Neuronal stem cell (in vitro differentiated cells): ENCODE measurements at regions not wholly inside any gene's neighbourhood (a gene's known extent, or its start where the extent isn't known, plus 50 kb on each side); places are given as distances from the start of the nearest gene placed in this dataset.
A peak's percentile ranks its signal among the peaks of the same experiment; 100 is the strongest.
"Not testable (repeated sequence)": the region's sequence is repeated elsewhere in the genome, so short reads cannot be mapped to it uniquely, and the experiment has no call there.

Experiments
- DNase-seq: peaks from one replicate; pipeline ENCODE4 v3.0.0-alpha.2; 2013; ENCODE audit warnings: low spot score
- H2AFZ ChIP-seq: one replicate; pipeline ENCODE4 v1.6.1; 2013; ENCODE audit warnings: mild to moderate bottlenecking, low read length, inconsistent platforms
- H2AK5ac ChIP-seq: 2 replicates; pipeline ENCODE4 v1.6.1; 2013; ENCODE audit warnings: low read depth, mild to moderate bottlenecking, inconsistent platforms, low read length, moderate library complexity, mixed read lengths
- H2BK120ac ChIP-seq: 2 replicates; pipeline ENCODE4 v1.6.1; 2013; ENCODE audit warnings: low read depth, mild to moderate bottlenecking, inconsistent platforms, low read length, moderate library complexity, mixed read lengths
- H2BK12ac ChIP-seq: one replicate; pipeline ENCODE4 v1.6.1; 2013; ENCODE audit warnings: low read length, inconsistent platforms
- H2BK15ac ChIP-seq: 2 replicates; pipeline ENCODE4 v1.6.1; 2013; ENCODE audit warnings: mild to moderate bottlenecking, low read length, inconsistent platforms, mixed read lengths
- H2BK5ac ChIP-seq: one replicate; pipeline ENCODE4 v1.6.1; 2013; ENCODE audit warnings: inconsistent platforms, mild to moderate bottlenecking, low read length, moderate library complexity
- H3K14ac ChIP-seq: one replicate; pipeline ENCODE4 v1.6.1; 2013; ENCODE audit warnings: low read length, inconsistent platforms
- H3K18ac ChIP-seq: 2 replicates; pipeline ENCODE4 v1.6.1; 2013; ENCODE audit warnings: low read length, inconsistent platforms
- H3K23ac ChIP-seq: 2 replicates; pipeline ENCODE4 v1.6.1; 2013; ENCODE audit warnings: low read depth, mild to moderate bottlenecking, mixed read lengths, low read length, inconsistent platforms; ENCODE audit not compliant: poor library complexity
- H3K27ac ChIP-seq: replicated peaks from 3 replicates; pipeline ENCODE4 v1.5.1; 2013; ENCODE audit warnings: low read length, inconsistent platforms
- H3K27me3 ChIP-seq, 3 experiments: 2 replicates each; pipeline ENCODE4 v1.6.1; 2013; ENCODE audit warnings: low read length in 3 of 3, mild to moderate bottlenecking in 2 of 3, inconsistent platforms in 1 of 3, low read depth in 1 of 3, mixed read lengths in 1 of 3, moderate library complexity in 1 of 3; ENCODE audit not compliant: control insufficient read depth in 3 of 3, insufficient read depth in 3 of 3
- H3K36me3 ChIP-seq, 2 donors: replicated peaks in 1 of 2; 2 replicates each; pipeline ENCODE4 v1.6.1; 2013; ENCODE audit warnings: low read length in 2 of 2; ENCODE audit not compliant: control insufficient read depth in 2 of 2, insufficient read depth in 2 of 2
- H3K4ac ChIP-seq: 2 replicates; pipeline ENCODE4 v1.6.1; 2013; ENCODE audit warnings: inconsistent platforms, mild to moderate bottlenecking, low read length, moderate library complexity
- H3K4me1 ChIP-seq, 2 donors: 1 replicate in 1 of 2; 2 replicates in 1 of 2; pipeline ENCODE4 v1.6.1; 2013; ENCODE audit warnings: low read length in 2 of 2, low read depth in 1 of 2; ENCODE audit not compliant: control insufficient read depth in 2 of 2, insufficient read depth in 1 of 2
- H3K4me2 ChIP-seq: one replicate; pipeline ENCODE4 v1.6.1; 2013; ENCODE audit warnings: mild to moderate bottlenecking, low read length, inconsistent platforms; ENCODE audit not compliant: insufficient read depth, poor library complexity, severe bottlenecking
- H3K4me3 ChIP-seq, 2 donors: 2 replicates each; pipeline ENCODE4 v1.5.1; 2013; ENCODE audit warnings: low read length in 2 of 2, mild to moderate bottlenecking in 2 of 2, inconsistent platforms in 1 of 2, moderate library complexity in 1 of 2
- H3K79me1 ChIP-seq: one replicate; pipeline ENCODE4 v1.6.1; 2013; ENCODE audit warnings: low read depth, mild to moderate bottlenecking, inconsistent platforms, low read length, moderate library complexity
- H3K9ac ChIP-seq: one replicate; pipeline ENCODE4 v1.6.1; 2013; ENCODE audit warnings: mild to moderate bottlenecking, low read depth, low read length, inconsistent platforms; ENCODE audit not compliant: poor library complexity
- H3K9me3 ChIP-seq, 2 donors: replicated peaks in 1 of 2; 2 replicates each; pipeline versions ENCODE3 to v1.6.1; 2013; ENCODE audit warnings: low read length in 2 of 2, mild to moderate bottlenecking in 2 of 2, inconsistent platforms in 1 of 2, low read depth in 1 of 2, mixed read lengths in 1 of 2, moderate library complexity in 1 of 2; ENCODE audit not compliant: control insufficient read depth in 2 of 2, insufficient read depth in 1 of 2
- H4K8ac ChIP-seq: one replicate; pipeline ENCODE4 v1.6.1; 2013; ENCODE audit warnings: low read depth, mild to moderate bottlenecking, inconsistent platforms, low read length, moderate library complexity
- H4K91ac ChIP-seq: one replicate; pipeline ENCODE4 v1.6.1; 2013; ENCODE audit warnings: low read length, low read depth, mild to moderate bottlenecking, inconsistent platforms; ENCODE audit not compliant: poor library complexity
- WGBS, 2 donors: extraction: QIAGEN DNeasy Blood & Tissue Kit; methylation state at CpG; one replicate each; pipeline ENCODE4 v1.1.7; 2013; ENCODE audit warnings: missing lambda C conversion rate in 2 of 2, mixed read lengths in 1 of 2; ENCODE audit not compliant: insufficient read length in 2 of 2, insufficient replicate concordance in 1 of 2; ENCODE audit errors: extremely low coverage in 2 of 2; 5-methylcytosine and 5-hydroxymethylcytosine counted together

GRCh38 chr16:29128732-29129457 lies 144.0 kb downstream of the LAT start:
- H3K4ac ChIP-seq, H2AFZ ChIP-seq, H3K9ac ChIP-seq, H4K8ac ChIP-seq, H2BK12ac ChIP-seq, H3K18ac ChIP-seq, H3K9me3 ChIP-seq, H4K91ac ChIP-seq, H3K14ac ChIP-seq, H3K27ac ChIP-seq, H3K4me2 ChIP-seq, H3K4me3 ChIP-seq, DNase-seq, H3K4me1 ChIP-seq, H2AK5ac ChIP-seq, H3K27me3 ChIP-seq, H2BK120ac ChIP-seq, H2BK5ac ChIP-seq, H3K23ac ChIP-seq, H3K79me1 ChIP-seq, H3K36me3 ChIP-seq: not testable (repeated sequence)
- peak overlapping the region; percentile 37 for H2BK15ac ChIP-seq
- WGBS, 2 donors = no CpG with 5 or more reads among the region's 20 CpGs

DNA sequence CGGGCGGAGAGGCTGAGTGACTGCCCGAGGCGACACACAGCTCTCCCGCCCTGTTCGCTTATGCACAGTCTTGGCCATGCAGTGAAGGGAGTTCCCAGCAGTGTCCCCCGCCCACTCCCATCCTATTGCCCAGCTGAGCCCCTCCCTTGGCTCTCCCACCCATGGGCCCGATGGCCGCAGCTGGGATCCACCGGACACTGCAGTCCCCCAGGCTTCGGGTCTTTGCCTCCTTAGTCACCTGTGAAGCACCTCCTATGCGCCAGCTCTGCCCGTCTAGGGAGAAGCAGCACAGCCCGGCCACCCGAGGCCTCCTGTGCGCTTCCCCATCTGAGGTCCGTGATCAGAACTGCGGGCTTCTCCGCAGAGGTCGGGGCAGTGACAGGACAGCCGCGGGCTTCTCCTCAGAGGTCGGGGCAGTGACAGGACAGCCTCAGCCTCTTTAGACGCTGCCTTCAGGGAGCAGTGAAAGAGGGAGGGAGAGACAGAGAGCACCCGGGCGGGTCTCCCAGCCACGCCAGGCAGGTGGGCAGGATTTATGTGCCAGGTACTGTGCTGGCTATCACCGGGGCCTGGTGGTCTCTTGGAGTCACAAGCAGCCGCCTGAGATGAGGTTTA lies 143.1 kb downstream of the LAT start:
- H2BK15ac ChIP-seq, H3K23ac ChIP-seq, H3K9ac ChIP-seq, H3K27ac ChIP-seq, H2AFZ ChIP-seq, H2BK12ac ChIP-seq, H3K18ac ChIP-seq, H3K4me3 ChIP-seq, H3K4me2 ChIP-seq, DNase-seq, H2BK5ac ChIP-seq, H4K91ac ChIP-seq, H3K4me1 ChIP-seq, H3K9me3 ChIP-seq, H3K27me3 ChIP-seq, H3K36me3 ChIP-seq, H2BK120ac ChIP-seq, H3K4ac ChIP-seq, H2AK5ac ChIP-seq, H3K14ac ChIP-seq, H3K79me1 ChIP-seq: not testable (repeated sequence)
- peak overlapping the region; percentile 43 for H4K8ac ChIP-seq
- no CpG with 5 or more reads among the region's 29 CpGs for WGBS, 2 donors

DNA sequence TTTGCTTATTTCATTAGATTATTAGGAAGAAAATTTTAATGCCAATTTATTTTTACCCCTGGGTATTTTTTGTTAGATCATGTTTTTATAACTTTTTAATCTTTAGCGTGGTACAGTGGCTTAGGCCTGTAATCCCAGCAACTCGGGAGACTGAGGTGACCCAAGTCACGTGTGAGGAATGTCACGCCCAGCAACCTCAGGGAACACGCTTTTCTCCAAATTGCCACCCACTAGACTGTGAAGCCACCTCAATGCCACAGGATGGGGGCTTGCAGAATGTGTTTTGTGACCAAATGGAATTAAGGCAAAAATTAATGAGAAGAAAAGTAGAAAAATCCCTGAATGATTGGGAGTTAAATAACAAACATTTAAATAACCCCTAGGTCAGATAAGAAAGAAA lies 141.8 kb downstream of the LAT start:
- Histone ChIP-seq H3K9me3 (no peaks in the 10 kb centered on the region), H2BK12ac (no peak overlapping the region), H2BK15ac (no peak overlapping the region), H3K4me1 (peaks cover 0 to 4% of the 10 kb centered on the region in 2 donors), H4K91ac (no peak overlapping the region), H3K4me3 (no peak overlapping the region), H3K23ac (no peak overlapping the region), H4K8ac (no peak overlapping the region), H3K9ac (no peak overlapping the region), H3K27me3 (no peaks in the 10 kb centered on the region), H2BK5ac (no peak overlapping the region), H2AK5ac (no peak overlapping the region), H2BK120ac (no peak overlapping the region), H3K27ac (no peak overlapping the region), H3K4me2 (no peak overlapping the region), H3K36me3 (no peaks in the 10 kb centered on the region), H3K14ac (no peak overlapping the region), H2AFZ (no peak overlapping the region), H3K18ac (no peak overlapping the region), H3K4ac (no peak overlapping the region), H3K79me1 (no peaks in the 10 kb centered on the region)
- DNase-seq = no peak
- no CpG with 5 or more reads among the region's 5 CpGs for WGBS, 2 donors

GRCh38 chr16:29126057-29126494 lies 141.2 kb downstream of the LAT start:
- Histone ChIP-seq H3K36me3 (no peaks in the 10 kb centered on the region), H2BK12ac (no peak overlapping the region), H3K4ac (no peak overlapping the region), H4K8ac (no peak overlapping the region), H2BK120ac (no peak overlapping the region), H4K91ac (no peak overlapping the region), H3K14ac (no peak overlapping the region), H3K18ac (no peak overlapping the region), H3K23ac (no peak overlapping the region), H2BK5ac (no peak overlapping the region), H3K4me1 (peaks cover 0 to 4% of the 10 kb centered on the region in 2 donors), H2AK5ac (no peak overlapping the region), H2BK15ac (no peak overlapping the region), H3K27ac (no peak overlapping the region), H3K9me3 (no peaks in the 10 kb centered on the region), H3K79me1 (no peaks in the 10 kb centered on the region), H3K4me2 (no peak overlapping the region), H3K4me3 (peak overlapping the region in 1 of 2 donors; percentile 28), H2AFZ (peak overlapping the region; percentile 34), H3K27me3 (no peaks in the 10 kb centered on the region), H3K9ac (no peak overlapping the region)
- no peak for DNase-seq
- WGBS, 2 donors = no CpG with 5 or more reads among the region's 15 CpGs
